Progenitor cell of endocrine pancreas (in vitro differentiated cells): ENCODE measurements at regions not wholly inside any gene's neighbourhood (a gene's known extent, or its start where the extent isn't known, plus 50 kb on each side); places are given as distances from the start of the nearest gene placed in this dataset.

ENCODE experiments used
- DNase-seq: peaks from one replicate; pipeline ENCODE4 v3.0.0; 2021; ENCODE audit warnings: low spot score; ENCODE audit not compliant: unreplicated experiment
- H3K27ac Mint-ChIP-seq: 2 replicates; pipeline ENCODE4 v1.8.0; 2021; ENCODE audit warnings: mild to moderate bottlenecking, moderate library complexity, mixed read lengths
- H3K27me3 Mint-ChIP-seq: 2 replicates; pipeline ENCODE4 v1.8.0; 2021; ENCODE audit warnings: mixed read lengths
- H3K36me3 Mint-ChIP-seq: 2 replicates; pipeline ENCODE4 v1.8.0; 2022; ENCODE audit warnings: mixed read lengths; ENCODE audit not compliant: insufficient read depth
- H3K4me1 Mint-ChIP-seq: 2 replicates; pipeline ENCODE4 v1.8.0; 2021; ENCODE audit warnings: low read depth, mixed read lengths
- H3K4me3 Mint-ChIP-seq: 2 replicates; pipeline ENCODE4 v1.8.0; 2021; ENCODE audit warnings: low read depth, mild to moderate bottlenecking, moderate library complexity, mixed read lengths
- H3K9me3 Mint-ChIP-seq: 2 replicates; pipeline ENCODE4 v1.8.0; 2021; ENCODE audit warnings: low read depth, mixed read lengths
- TF ChIP-seq, protein P1 (sequence below): fragments of 200-600 bp; sonication (generic); IDR thresholded peaks from one replicate; pipeline ENCODE4 v1.5.0; 2021; ENCODE audit warnings: antibody characterized with exemption, mild to moderate bottlenecking; ENCODE audit not compliant: unreplicated experiment

DNA sequence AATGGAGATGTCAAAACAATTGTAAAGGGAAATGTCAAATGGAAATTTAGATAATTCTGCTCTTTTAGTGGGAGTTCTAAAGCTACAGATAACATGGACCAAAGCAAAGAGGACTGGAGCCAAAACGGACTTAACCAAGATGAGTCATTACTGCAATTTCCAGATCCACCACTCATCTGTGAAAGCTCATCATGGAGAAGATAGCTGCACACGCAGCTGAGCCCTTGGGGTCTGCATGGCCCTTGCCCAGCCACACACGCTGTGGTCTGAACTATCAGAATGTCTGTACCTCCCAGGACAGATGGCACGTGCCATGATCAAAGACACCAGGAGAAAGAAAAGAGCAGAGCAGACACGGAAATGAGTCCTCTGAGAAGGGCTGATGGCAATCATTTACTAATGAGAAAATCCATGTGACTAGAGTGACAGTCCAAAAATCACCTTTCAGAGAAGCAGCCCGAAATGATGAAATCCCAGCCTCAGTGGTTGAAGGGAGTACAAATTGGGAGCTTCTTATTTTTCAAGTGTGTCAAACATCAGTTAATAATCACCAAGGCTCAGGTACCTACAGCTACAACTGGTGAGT lies 177.9 kb upstream of the MGMT start:
- Mint-ChIP-seq H3K9me3 (no peaks in the 10 kb centered on the region), H3K27me3 (peaks cover 19% of the 10 kb centered on the region), H3K4me1 (no peaks in the 10 kb centered on the region), H3K4me3 (no peak overlapping the region), H3K36me3 (no peaks in the 10 kb centered on the region), H3K27ac (no peak overlapping the region)
- TF ChIP-seq, protein P1, sequence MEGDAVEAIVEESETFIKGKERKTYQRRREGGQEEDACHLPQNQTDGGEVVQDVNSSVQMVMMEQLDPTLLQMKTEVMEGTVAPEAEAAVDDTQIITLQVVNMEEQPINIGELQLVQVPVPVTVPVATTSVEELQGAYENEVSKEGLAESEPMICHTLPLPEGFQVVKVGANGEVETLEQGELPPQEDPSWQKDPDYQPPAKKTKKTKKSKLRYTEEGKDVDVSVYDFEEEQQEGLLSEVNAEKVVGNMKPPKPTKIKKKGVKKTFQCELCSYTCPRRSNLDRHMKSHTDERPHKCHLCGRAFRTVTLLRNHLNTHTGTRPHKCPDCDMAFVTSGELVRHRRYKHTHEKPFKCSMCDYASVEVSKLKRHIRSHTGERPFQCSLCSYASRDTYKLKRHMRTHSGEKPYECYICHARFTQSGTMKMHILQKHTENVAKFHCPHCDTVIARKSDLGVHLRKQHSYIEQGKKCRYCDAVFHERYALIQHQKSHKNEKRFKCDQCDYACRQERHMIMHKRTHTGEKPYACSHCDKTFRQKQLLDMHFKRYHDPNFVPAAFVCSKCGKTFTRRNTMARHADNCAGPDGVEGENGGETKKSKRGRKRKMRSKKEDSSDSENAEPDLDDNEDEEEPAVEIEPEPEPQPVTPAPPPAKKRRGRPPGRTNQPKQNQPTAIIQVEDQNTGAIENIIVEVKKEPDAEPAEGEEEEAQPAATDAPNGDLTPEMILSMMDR, result no peak
- DNase-seq, result no peak

DNA sequence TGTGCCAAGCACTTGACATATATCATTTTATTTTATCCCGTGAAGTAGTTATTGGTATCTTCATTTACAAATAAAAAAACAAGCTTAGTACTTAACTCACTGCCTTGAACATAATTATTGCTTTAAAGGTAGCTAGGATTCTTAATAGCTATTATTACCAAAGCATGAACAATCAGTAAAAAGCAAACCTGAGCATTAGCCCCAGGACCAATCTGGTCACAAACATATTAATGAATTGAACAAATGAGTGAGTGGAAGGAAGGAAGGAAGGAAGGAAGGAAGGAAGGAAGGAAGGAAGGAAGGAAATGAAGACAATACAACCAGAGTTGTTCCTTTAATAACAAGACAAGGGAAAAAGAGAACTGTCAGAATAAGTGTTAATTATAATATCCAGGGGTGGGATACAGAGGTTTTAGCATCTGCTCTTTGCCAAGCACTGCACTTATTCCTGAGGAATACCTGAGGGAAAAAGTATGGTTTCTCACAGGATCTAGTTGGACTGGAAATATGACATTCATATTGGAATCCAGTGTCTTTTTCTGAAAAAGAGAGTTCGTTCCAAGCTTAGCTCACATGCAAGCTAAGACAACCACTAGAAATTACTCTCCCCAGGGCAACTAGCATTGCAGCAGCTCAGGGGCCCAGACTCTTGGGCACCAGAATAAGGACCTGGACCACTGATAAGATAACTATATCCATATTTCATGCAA lies 172.9 kb upstream of the MGMT start:
- Mint-ChIP-seq H3K36me3 (no peaks in the 10 kb centered on the region), H3K9me3 (no peaks in the 10 kb centered on the region), H3K27ac (no peak overlapping the region), H3K27me3 (peaks cover 22% of the 10 kb centered on the region), H3K4me1 (no peaks in the 10 kb centered on the region), H3K4me3 (no peak overlapping the region)
- DNase-seq, result no peak
- TF ChIP-seq, protein P1, result no peak

DNA sequence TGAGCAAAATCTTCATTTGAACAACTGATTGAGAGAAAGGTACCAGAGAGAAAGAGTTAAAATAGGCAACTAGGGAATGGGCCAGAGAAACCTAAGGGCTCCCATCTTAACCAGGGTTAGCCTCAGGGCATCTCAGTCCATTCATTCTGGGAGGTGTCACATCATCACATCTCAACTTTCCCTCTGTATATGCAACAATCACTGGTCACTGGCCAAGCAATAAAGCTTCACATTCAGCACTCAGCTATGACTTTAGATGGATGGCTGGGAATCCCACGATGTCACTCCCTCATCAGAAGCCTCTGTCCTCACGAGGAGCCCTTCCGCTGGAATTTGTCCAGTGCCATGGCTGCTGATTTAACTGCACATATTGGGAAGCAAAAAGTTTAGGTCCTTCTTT lies 172.1 kb upstream of the MGMT start:
- H3K36me3 Mint-ChIP-seq, result no peaks in the 10 kb centered on the region
- H3K4me1 Mint-ChIP-seq, result no peaks in the 10 kb centered on the region
- no peak overlapping the region for H3K4me3 Mint-ChIP-seq
- DNase-seq, result no peak
- H3K27ac Mint-ChIP-seq, result no peak overlapping the region
- TF ChIP-seq, protein P1, result no peak
- peaks cover 22% of the 10 kb centered on the region for H3K27me3 Mint-ChIP-seq
- no peaks in the 10 kb centered on the region for H3K9me3 Mint-ChIP-seq

DNA sequence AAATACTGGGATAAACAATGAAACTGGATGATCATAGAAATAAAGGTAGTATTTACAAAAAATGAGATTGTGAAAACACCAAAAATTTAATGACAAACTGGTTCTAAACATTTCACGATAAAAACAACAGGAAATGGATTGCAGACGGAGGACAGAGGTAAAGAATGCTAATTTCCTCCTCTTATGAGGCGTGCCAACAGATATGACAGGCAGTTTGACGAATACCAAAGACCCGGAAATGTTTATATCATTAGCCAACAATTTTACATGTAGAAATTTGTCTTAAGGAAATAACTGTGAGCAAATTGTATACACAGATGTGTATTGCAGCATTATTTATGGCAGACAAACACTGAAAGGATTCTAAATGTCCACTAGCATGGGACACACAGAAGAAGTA lies 162.0 kb upstream of the MGMT start:
- TF ChIP-seq, protein P1, result no peak
- peaks cover 16% of the 10 kb centered on the region for H3K27me3 Mint-ChIP-seq
- H3K4me1 Mint-ChIP-seq, result no peaks in the 10 kb centered on the region
- H3K9me3 Mint-ChIP-seq, result peaks cover 6% of the 10 kb centered on the region
- no peak for DNase-seq
- no peak overlapping the region for H3K27ac Mint-ChIP-seq
- no peak overlapping the region for H3K4me3 Mint-ChIP-seq
- H3K36me3 Mint-ChIP-seq, result no peaks in the 10 kb centered on the region

DNA sequence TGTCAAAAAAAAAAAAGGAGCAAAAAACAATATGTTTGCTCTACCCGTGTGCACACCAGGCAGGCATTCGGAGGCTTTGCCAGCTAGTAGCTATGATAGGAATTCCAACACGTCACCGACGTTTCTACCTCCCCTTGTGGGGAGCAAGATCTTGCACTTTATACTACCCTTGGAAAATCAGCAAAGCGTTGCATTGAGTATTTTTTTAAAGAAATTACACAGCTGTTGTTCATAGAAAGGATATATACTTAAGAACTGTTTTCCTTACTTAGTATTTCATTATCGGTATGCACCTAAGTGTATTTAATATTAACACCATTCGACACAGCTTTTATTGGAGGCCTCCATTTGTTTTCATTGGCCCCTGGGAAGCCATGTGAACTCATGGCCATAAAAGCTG lies 159.9 kb upstream of the MGMT start:
- H3K36me3 Mint-ChIP-seq, result no peaks in the 10 kb centered on the region
- H3K9me3 Mint-ChIP-seq, result peaks cover 3% of the 10 kb centered on the region
- TF ChIP-seq, protein P1, result no peak
- no peak overlapping the region for H3K4me3 Mint-ChIP-seq
- H3K4me1 Mint-ChIP-seq, result no peaks in the 10 kb centered on the region
- no peak overlapping the region for H3K27ac Mint-ChIP-seq
- H3K27me3 Mint-ChIP-seq, result peaks cover 22% of the 10 kb centered on the region
- DNase-seq, result no peak
